Activated CD8-positive, alpha-beta memory T cell treated with anti-CD3 and anti-CD28 coated beads for 36 hours (primary cell): ENCODE measurements at regions not wholly inside any gene's neighbourhood (a gene's known extent, or its start where the extent isn't known, plus 50 kb on each side); places are given as distances from the start of the nearest gene placed in this dataset.

Experiments used
- CTCF ChIA-PET: fragments of 350-600 bp; sonication (Branson Sonifier 250); formaldehyde crosslinking; loops from one replicate; lab custom pipeline; 2021; ENCODE audit warnings: antibody characterized with exemption; lab: Charles Lee
- POLR2A ChIA-PET: fragments of 350-600 bp; sonication (Branson Sonifier 250); formaldehyde crosslinking; loops from one replicate; lab custom pipeline; 2021; ENCODE audit warnings: antibody characterized with exemption; lab: Charles Lee

DNA sequence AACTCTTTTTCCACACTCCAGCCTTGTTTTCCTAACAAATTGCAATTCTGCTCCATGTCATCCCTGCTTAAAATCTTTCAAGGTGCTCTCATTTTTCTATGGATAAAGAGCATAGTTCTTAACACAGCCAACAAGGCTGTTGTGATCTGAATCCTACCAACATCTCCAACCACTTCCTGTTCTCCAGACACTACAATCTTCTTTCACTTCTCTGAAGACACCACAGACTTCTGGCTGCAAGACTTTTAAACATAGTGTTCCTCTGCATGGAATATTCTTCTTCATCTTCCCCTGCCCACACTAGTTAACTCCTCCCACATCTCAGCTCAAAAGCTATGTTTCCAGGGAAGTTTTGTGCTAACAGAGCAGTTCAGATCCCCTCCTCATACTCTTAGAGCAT is 404.8 kb downstream of the MAN2A1 start:
- POLR2A ChIA-PET: no interaction called here
- CTCF ChIA-PET: no interaction called here

GRCh38 chr5:110096419-110096818 is 406.7 kb downstream of the MAN2A1 start:
- POLR2A ChIA-PET: no interaction called here
- CTCF ChIA-PET: interaction anchor here (1.4 kb wide), 1 partner anchor 21 kb away, joined by 3 read pairs; no protein-coding TSS in a partner anchor

DNA sequence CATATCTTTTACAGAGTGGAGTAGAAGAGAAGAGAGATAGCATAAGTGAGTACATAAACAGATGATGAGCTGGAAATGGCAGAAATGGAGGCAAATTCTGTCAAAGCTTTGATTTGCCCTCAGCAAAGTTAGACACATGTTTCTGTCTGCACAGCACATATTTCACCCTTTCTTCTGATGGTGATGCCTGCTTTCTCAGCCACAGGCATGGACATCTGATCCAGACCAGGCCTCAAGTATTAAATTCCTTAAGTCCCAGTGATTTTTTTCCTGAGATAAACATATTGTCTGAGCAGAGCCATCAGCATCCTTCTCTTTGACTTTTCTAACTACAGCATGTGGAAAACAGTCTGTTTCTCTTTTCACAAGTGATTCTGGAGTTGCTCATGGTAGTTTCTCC is 409.8 kb downstream of the MAN2A1 start:
- CTCF ChIA-PET: interaction anchor here (1.0 kb wide), 1 partner anchor 9 kb away, joined by 3 read pairs; no protein-coding TSS in a partner anchor
- POLR2A ChIA-PET: no interaction called here

- ChIA-PET POLR2A (no interaction called here), CTCF (no interaction called here)
Measured at GRCh38 chr5:110103081-110103480, 413.4 kb downstream of the MAN2A1 start.

GRCh38 chr5:110104060-110104725 is 414.5 kb downstream of the MAN2A1 start:
- ChIA-PET CTCF (no interaction called here), POLR2A (no interaction called here)

- ChIA-PET POLR2A (no interaction called here), CTCF (no interaction called here)
Measured at GRCh38 chr5:110104726-110105669, 415.3 kb downstream of the MAN2A1 start.

- ChIA-PET POLR2A (no interaction called here), CTCF (no interaction called here)
Measured at GRCh38 chr5:110105692-110106091, 416.0 kb downstream of the MAN2A1 start.

GRCh38 chr5:110106750-110107149 is 417.0 kb downstream of the MAN2A1 start:
- POLR2A ChIA-PET: no interaction called here
- CTCF ChIA-PET: no interaction called here

- POLR2A ChIA-PET: no interaction called here
- CTCF ChIA-PET: interaction anchor here (0.7 kb wide), 2 partner anchors 418 to 654 kb away, joined by 3 to 4 read pairs; no protein-coding TSS in a partner anchor
Measured at GRCh38 chr5:110108520-110108919, 418.8 kb downstream of the MAN2A1 start.

DNA sequence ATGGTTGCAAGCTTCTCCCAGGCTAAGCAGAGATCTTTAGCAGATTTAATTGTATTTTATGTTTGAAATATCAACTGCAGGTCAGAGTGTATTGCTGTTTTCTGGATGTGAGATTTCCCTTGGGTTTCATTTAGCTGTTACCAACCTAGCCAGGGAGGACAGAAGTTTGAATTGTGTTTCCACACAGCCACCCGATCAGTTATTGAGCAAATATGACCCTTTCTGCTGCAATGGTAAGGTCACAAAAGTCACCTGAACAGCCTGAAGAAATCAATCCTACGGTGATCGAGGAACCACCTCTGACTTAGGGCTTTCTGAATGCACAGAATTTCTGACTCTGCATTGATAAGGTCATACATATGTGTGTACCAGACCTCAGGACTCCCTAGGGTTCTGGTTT is 419.9 kb downstream of the MAN2A1 start:
- ChIA-PET CTCF (no interaction called here), POLR2A (no interaction called here)

DNA sequence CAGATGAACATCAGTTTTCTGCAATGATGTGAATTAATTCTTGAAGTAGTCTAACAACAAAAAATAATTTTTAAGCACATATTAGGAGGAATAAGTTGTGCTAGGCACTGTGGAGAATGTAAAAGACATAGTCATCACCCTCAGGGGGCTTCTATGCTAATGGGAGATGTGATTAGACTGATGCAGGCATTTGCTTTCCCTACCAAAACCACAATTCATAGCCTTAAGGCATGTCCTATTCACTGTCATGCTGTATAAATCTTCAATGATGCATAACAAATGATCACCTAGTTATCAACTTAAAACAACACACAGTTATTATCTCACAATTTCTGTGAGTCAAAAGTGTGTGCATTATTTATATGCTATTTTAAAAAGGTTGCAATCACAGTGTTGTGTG is 422.6 kb downstream of the MAN2A1 start:
- POLR2A ChIA-PET: no interaction called here
- CTCF ChIA-PET: no interaction called here

DNA sequence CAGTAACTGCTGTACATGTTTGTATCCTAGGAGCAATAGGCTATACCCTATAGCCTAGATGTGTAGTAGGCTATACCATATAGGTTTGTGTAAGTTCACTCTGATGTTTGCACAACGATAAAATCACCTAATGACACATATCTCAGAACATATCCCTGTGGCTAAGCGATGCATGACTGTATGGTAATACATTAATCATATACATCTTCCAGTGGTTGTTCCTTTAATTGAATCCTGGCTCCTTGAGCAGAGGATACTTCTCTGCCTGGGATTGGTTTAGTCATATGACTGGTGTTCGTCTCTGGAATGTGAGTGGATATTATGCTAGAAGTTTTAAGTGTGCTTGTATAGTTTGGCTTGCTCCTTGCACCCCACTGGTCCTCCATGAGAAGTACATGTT is 425.8 kb downstream of the MAN2A1 start:
- ChIA-PET CTCF (no interaction called here), POLR2A (no interaction called here)

DNA sequence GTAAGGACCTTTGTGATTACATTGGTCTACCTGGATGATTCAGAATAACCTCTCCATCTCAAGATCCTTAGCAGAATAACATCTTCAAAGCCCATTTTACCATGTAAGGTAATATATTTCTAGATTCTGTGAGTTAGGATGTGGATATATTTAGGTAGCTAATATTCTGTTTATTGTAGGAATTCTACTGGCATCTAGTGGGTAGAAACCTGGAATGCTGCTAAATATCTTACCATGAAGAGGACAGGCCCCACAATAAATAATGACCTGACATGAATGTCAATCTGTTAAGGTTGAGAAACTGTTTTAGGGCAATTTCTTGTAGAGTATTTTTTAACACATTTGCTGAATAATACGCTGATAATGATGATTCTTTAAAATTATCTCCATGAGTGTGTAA is 426.8 kb downstream of the MAN2A1 start:
- ChIA-PET CTCF (no interaction called here), POLR2A (no interaction called here)

DNA sequence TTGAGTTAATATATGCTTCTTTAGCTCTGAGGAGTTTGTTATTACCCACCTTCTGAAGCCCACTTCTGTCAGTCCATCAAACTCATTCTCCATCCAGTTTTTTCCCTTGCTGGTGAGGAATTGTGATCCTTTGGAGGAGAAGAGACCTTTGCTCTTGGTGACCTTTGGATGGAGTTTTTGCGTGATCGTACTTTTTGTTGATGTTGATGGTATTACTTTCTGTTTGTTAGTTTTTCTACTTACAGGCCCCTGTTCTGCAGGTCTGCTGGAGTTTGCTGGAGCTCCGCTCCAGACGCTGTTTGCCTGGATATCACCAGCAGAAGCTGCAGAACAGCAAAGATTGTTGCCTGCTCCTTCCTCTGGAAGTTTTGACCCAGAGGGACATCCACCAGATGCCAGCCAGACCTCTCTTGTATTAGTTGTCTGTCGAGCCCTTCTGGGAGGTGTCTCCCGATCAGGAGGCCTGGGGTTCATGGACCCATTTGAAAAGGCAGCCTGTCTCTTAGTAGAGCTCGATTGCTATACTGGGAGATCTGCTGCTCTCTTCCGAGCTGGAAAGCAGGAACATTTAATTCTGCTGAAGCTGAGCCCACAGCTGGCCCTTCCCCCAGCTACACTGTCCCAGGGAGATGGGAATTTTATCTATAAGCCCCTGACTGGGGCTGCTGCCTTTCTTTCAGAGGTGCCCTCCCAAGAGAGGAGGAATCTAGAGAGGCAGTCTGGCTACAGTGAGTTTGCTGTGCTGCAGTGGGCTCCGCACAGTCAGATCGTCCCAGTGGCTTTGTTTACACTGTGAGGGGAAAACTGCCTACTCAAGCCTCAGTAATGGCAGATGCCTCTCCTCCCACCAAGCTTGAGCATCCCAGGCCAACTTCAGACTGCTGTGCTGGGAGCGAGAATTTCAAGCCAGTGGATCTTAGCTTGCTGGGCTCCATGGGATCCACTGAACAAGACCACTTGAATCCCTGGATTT is 445.5 kb downstream of the MAN2A1 start:
- ChIA-PET POLR2A (no interaction called here), CTCF (no interaction called here)

GRCh38 chr5:110150199-110150598 is 460.5 kb downstream of the MAN2A1 start:
- ChIA-PET POLR2A (no interaction called here), CTCF (no interaction called here)

DNA sequence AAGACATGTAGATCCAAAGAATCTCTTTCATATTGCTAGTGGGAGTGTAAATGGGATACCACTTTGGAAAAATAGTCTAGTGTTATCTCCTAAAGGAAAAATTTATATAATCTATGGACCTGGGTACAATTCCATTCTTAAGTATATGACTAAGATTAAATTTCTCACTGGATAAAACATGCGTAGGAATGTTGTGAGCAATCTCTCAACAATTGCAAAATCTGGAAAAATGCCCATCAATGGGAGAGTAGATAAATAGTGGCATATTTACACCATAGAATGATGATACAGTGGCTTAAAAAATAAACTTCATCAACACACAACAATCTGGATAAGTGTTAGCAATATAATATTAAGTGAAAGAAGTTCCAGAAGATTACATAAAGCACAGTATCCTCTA is 469.5 kb downstream of the MAN2A1 start:
- POLR2A ChIA-PET: no interaction called here

DNA sequence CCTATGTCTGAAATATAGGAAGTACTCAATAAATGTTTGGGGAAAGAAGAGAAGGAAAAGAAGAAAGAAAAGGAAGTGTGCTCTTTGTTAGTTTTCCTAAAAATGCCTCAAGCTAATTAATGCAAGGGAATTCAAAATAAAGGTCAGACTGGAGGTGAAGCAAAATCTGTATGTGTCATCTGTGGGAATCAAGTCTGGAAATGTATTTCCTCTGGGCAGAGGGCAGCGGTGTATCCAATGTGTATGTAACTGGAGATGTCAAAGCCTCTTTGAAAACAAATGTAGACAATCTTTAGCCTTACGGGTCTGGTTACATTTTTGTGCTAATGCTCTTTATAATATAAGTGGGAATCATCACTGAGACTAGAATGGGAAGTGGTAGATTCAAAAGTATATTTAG is 471.4 kb downstream of the MAN2A1 start:
- CTCF ChIA-PET: no interaction called here
- POLR2A ChIA-PET: no interaction called here

More for the DNA sequence above, 469.5 kb downstream of the MAN2A1 start:
- CTCF ChIA-PET: no interaction called here

DNA sequence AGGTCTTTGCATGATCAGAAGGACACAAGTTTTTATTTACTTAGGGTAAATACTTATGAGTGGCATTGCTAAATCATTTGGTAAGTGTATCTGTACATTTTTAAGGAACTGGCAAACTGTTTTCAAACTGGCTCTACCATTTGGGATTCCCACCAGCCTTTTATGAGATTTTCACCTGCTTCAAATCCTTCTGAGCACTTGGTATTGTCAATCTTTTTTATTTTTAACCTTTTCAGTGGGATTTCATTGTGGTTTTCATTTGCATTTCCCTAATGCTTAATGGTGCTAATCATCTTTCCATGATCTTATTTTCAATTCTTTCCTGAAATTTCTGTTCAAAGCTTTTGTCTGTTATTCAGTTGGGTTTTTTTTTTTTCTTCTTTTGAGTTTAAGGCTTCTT is 475.6 kb downstream of the MAN2A1 start:
- CTCF ChIA-PET: no interaction called here

DNA sequence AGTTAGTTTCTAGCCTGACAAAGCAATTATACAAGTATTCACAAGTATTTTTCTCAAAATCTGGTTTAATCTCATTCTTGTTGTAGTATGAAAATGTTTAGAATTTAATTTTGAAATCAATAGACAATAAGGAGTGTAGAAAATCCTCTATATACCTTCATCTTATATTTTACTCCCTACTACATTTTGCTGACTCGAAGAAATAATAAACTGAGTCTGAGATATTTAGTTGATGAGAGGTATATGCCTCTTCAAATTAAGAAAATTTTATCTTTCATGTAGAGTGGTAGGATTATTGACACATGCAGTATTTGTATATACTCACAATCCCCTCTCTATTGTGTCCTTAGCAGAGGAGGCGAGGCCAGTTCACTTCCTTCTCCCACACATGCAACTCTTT is 477.7 kb downstream of the MAN2A1 start:
- CTCF ChIA-PET: no interaction called here

More for the DNA sequence above, 475.6 kb downstream of the MAN2A1 start:
- POLR2A ChIA-PET: no interaction called here

GRCh38 chr5:110169461-110169860 is 479.7 kb downstream of the MAN2A1 start:
- POLR2A ChIA-PET: no interaction called here
- CTCF ChIA-PET: no interaction called here

More for the DNA sequence above, 477.7 kb downstream of the MAN2A1 start:
- POLR2A ChIA-PET: no interaction called here
